GM12878 (cell line): ENCODE measurements at regions not wholly inside any gene's neighbourhood (a gene's known extent, or its start where the extent isn't known, plus 50 kb on each side); places are given as distances from the start of the nearest gene placed in this dataset.

Source experiments
- ATAC-seq: fragments of 200-7000 bp; cut with Tn5 transposase; 3 replicates; pipeline ENCODE4 v1.9.1; 2020; ENCODE audit warnings: mild to moderate bottlenecking, moderate library complexity
- BruUV-seq: library from RNA; stranded (reverse); fragments of 400-500 nt; replicated peaks from 2 replicates; lab custom pipeline; 2021; lab: Mats Ljungman, UMichigan
- CTCF ChIA-PET: fragments of 300-600 bp; sonication (Branson Sonifier 250); formaldehyde crosslinking; extraction: SDS; loops from one replicate; lab custom pipeline; 2021; ENCODE audit warnings: inconsistent platforms; lab: Yijun Ruan, JAX
- POLR2A ChIA-PET: fragments of 350-600 bp; formaldehyde crosslinking; extraction: SDS; loops from one replicate; lab custom pipeline; 2021; ENCODE audit warnings: inconsistent platforms; lab: Charles Lee
- RAD21 ChIA-PET: fragments of 300-600 bp; sonication (Branson Sonifier 250); formaldehyde crosslinking; loops from one replicate; lab custom pipeline; 2023; ENCODE audit warnings: antibody characterized with exemption; ENCODE audit not compliant: unreplicated experiment; lab: Charles Lee
- SMC1A ChIA-PET: fragments of 300-600 bp; sonication (Branson Sonifier 250); formaldehyde crosslinking; loops from one replicate; lab custom pipeline; 2023; ENCODE audit not compliant: unreplicated experiment, uncharacterized antibody; lab: Charles Lee
- DNase-seq: peaks from one replicate; pipeline ENCODE4 v3.0.0-alpha.2; 2011; ENCODE audit warnings: low read depth, low spot score
- FAIRE-seq: peaks from 3 replicates; lab custom pipeline; 2011; peaks lifted over from hg19 to GRCh38; lab: Jason Lieb, UNC
- H2AFZ ChIP-seq: 2 replicates; pipeline ENCODE4 v1.6.0; 2011; ENCODE audit warnings: low read depth, low read length, control low read depth; ENCODE audit not compliant: control insufficient read depth
- H3K27ac ChIP-seq: 2 replicates; pipeline ENCODE4 v1.5.1; 2011; ENCODE audit warnings: control low read depth; ENCODE audit not compliant: control insufficient read depth, insufficient read depth
- H3K27me3 ChIP-seq, 2 experiments: replicated peaks in 1 of 2; 2 replicates each; pipeline versions ENCODE4 v1.6.0 to v1.6.1; 2011; ENCODE audit warnings: low read length in 1 of 2; ENCODE audit not compliant: control insufficient read depth in 2 of 2, insufficient read depth in 2 of 2
- H3K36me3 ChIP-seq, 2 experiments: 2 replicates each; pipeline ENCODE4 v1.5.1; 2011; ENCODE audit warnings: low read length in 1 of 2; ENCODE audit not compliant: control insufficient read depth in 2 of 2, insufficient read depth in 2 of 2
- H3K4me1 ChIP-seq: 2 replicates; pipeline ENCODE4 v1.6.1; 2011; ENCODE audit warnings: mild to moderate bottlenecking, low read length, moderate library complexity, mixed read lengths; ENCODE audit not compliant: control insufficient read depth, insufficient read depth
- H3K4me2 ChIP-seq: 2 replicates; pipeline ENCODE4 v1.6.0; 2011; ENCODE audit warnings: control low read depth; ENCODE audit not compliant: control insufficient read depth, insufficient read depth
- H3K4me3 ChIP-seq: fragments of 200-600 bp; sonication (generic); 2 replicates; pipeline ENCODE4 v1.5.1; 2016
- H3K79me2 ChIP-seq: 2 replicates; pipeline ENCODE4 v1.6.0; 2011; ENCODE audit warnings: low read length; ENCODE audit not compliant: control insufficient read depth, insufficient read depth
- H3K9ac ChIP-seq: 2 replicates; pipeline ENCODE4 v1.8.0; 2011; ENCODE audit warnings: low read length, control low read depth, mixed read lengths; ENCODE audit not compliant: control insufficient read depth, insufficient read depth
- H3K9me3 ChIP-seq: replicated peaks from 3 replicates; pipeline ENCODE4 v1.5.1; 2011; ENCODE audit warnings: mild to moderate bottlenecking, low read length; ENCODE audit not compliant: control insufficient read depth, insufficient read depth
- H4K20me1 ChIP-seq: 2 replicates; pipeline ENCODE4 v1.6.0; 2011; ENCODE audit not compliant: control insufficient read depth, insufficient read depth
- CBFB ChIP-seq: IDR thresholded peaks from 2 replicates; pipeline ENCODE4 v1.6.1; 2016; ENCODE audit warnings: antibody characterized with exemption, low read depth
- CBX5 ChIP-seq: sonication (generic); IDR thresholded peaks from 2 replicates; pipeline ENCODE4 v1.6.1; 2016; ENCODE audit warnings: low read depth, moderate library complexity, mild to moderate bottlenecking, inconsistent platforms
- E2F8 ChIP-seq: fragments of 450-650 bp; IDR thresholded peaks from 2 replicates; pipeline ENCODE4 v1.6.1; 2018; ENCODE audit warnings: mild to moderate bottlenecking, low read depth, moderate library complexity; ENCODE audit not compliant: partially characterized antibody
- E4F1 ChIP-seq: fragments of 450-650 bp; IDR thresholded peaks from 2 replicates; pipeline ENCODE4 v1.6.1; 2018; ENCODE audit warnings: borderline replicate concordance, mild to moderate bottlenecking; ENCODE audit not compliant: partially characterized antibody
- JUNB ChIP-seq: IDR thresholded peaks from 2 replicates; pipeline ENCODE4 v1.6.1; 2016; ENCODE audit warnings: antibody characterized with exemption, mild to moderate bottlenecking
- LARP7 ChIP-seq: fragments of 450-650 bp; IDR thresholded peaks from 2 replicates; pipeline ENCODE4 v1.6.1; 2017; ENCODE audit warnings: mild to moderate bottlenecking
- MEF2B ChIP-seq: fragments of 450-650 bp; IDR thresholded peaks from 2 replicates; pipeline ENCODE4 v1.6.1; 2018; ENCODE audit warnings: mild to moderate bottlenecking, moderate library complexity; ENCODE audit not compliant: partially characterized antibody, poor library complexity, severe bottlenecking
- MYC ChIP-seq: IDR thresholded peaks from 2 replicates; pipeline ENCODE4 v1.6.1; 2011; ENCODE audit warnings: mild to moderate bottlenecking, low read length, moderate library complexity, inconsistent platforms; ENCODE audit not compliant: insufficient read depth, insufficient replicate concordance, insufficient read length, severe bottlenecking
- NFYA ChIP-seq: IDR thresholded peaks from 2 replicates; pipeline ENCODE4 v1.6.1; 2011; ENCODE audit warnings: low read depth, mild to moderate bottlenecking, low read length, improper control_type of control experiment, borderline replicate concordance
- NR2C1 ChIP-seq: fragments of 450-650 bp; IDR thresholded peaks from 2 replicates; pipeline ENCODE4 v1.6.1; 2017; ENCODE audit warnings: antibody characterized with exemption, mild to moderate bottlenecking, moderate library complexity
- YY1 ChIP-seq: IDR thresholded peaks from 2 replicates; pipeline ENCODE4 v1.6.1; 2011; ENCODE audit warnings: low read depth, mild to moderate bottlenecking, low read length
- ZNF384 ChIP-seq: IDR thresholded peaks from 2 replicates; pipeline ENCODE4 v1.6.1; 2012; ENCODE audit warnings: low read depth, mild to moderate bottlenecking, low read length, improper control_type of control experiment, borderline replicate concordance
- WGBS: methylation state at CpG from one replicate; pipeline ENCODE4 v1.1.6; 2016; ENCODE audit warnings: low lambda C conversion rate; ENCODE audit not compliant: insufficient replicate concordance, insufficient coverage; ENCODE audit errors: missing lambda C conversion rate; 5-methylcytosine and 5-hydroxymethylcytosine counted together
- in situ Hi-C: fragments of 300-500 bp; cut with MboI; formaldehyde crosslinking; loops from 9 replicates; pipeline ENCODE4 v1.14.3; 2018; ENCODE audit warnings: mixed read lengths
- intact Hi-C: fragments of 100-400 bp; cut with micrococcal nuclease; formaldehyde crosslinking; loops from one replicate; pipeline ENCODE4 v1.14.2; 2022; ENCODE audit not compliant: unreplicated experiment

- intact Hi-C loops (no loop called here), in situ Hi-C loops (no loop called here)
- POLR2A ChIA-PET = no interaction called here
- no peak for ATAC-seq
- Histone ChIP-seq H2AFZ (no peak overlapping the region), H3K27me3 (no peaks in the 10 kb centered on the region), H3K36me3 (no peaks in the 10 kb centered on the region), H3K4me1 (no peaks in the 10 kb centered on the region), H3K9me3 (no peaks in the 10 kb centered on the region), H3K9ac (no peak overlapping the region), H3K4me2 (no peak overlapping the region), H3K79me2 (no peaks in the 10 kb centered on the region), H4K20me1 (no peaks in the 10 kb centered on the region), H3K27ac (no peak overlapping the region), H3K4me3 (no peak overlapping the region)
- FAIRE-seq = no peak
- SMC1A ChIA-PET = interaction anchor here (1.2 kb wide), 1 partner anchor 13 kb away, joined by 4 read pairs; no protein-coding TSS in a partner anchor
- RAD21 ChIA-PET = no interaction called here
- no TSS peak for BruUV-seq
- no peak for DNase-seq
- CTCF ChIA-PET = no interaction called here
- 28% methylated on average over 4 of the region's 4 CpGs for WGBS
- no peak for TF ChIP-seq E2F8
- TF ChIP-seq ZNF384 = no peak
- TF ChIP-seq CBX5 = no peak
- no peak for TF ChIP-seq LARP7
- no peak for TF ChIP-seq E4F1
- TF ChIP-seq NR2C1 = no peak
- TF ChIP-seq NFYA = no peak
- TF ChIP-seq CBFB = no peak
- TF ChIP-seq YY1 = no peak
- no peak for TF ChIP-seq MEF2B
- no peak for TF ChIP-seq JUNB
- TF ChIP-seq MYC = no peak
These were observed 126.4 kb downstream of the OPN5 start for GRCh38 chr6:47908271-47908670.
